Stomach (tissue), 8 donors: ENCODE measurements at regions not wholly inside any gene's neighbourhood (a gene's known extent, or its start where the extent isn't known, plus 50 kb on each side); places are given as distances from the start of the nearest gene placed in this dataset.
A peak's percentile ranks its signal among the peaks of the same experiment; 100 is the strongest.

Source experiments
- DNase-seq, 2 donors: peaks; one replicate each; pipeline versions ENCODE4 v3.0.0 to v3.0.0-alpha.2; 2013 to 2019
- H3K27ac ChIP-seq, 5 donors: fragments of 200-600 bp in 4 of 5; sonication (generic) in 4 of 5; one replicate each; pipeline ENCODE4 v1.5.1; 2013 to 2019; ENCODE audit warnings: mild to moderate bottlenecking in 1 of 5, moderate library complexity in 1 of 5
- H3K27me3 ChIP-seq, 3 donors: fragments of 200-600 bp; sonication (generic); one replicate each; pipeline ENCODE4 v1.5.1; 2017 to 2019; ENCODE audit warnings: mixed run types in 1 of 3
- H3K36me3 ChIP-seq, 4 donors: fragments of 200-600 bp; sonication (generic); 1 replicate in 3 of 4; 2 replicates in 1 of 4; pipeline ENCODE4 v1.5.1; 2016 to 2019
- H3K4me1 ChIP-seq, 4 donors: fragments of 200-600 bp; sonication (generic); one replicate each; pipeline ENCODE4 v1.5.1; 2016 to 2019
- H3K4me3 ChIP-seq, 4 donors: fragments of 200-600 bp; sonication (generic) in 3 of 4; one replicate each; pipeline ENCODE4 v1.5.1; 2016 to 2019; ENCODE audit warnings: mild to moderate bottlenecking in 1 of 4
- H3K9me3 ChIP-seq, 4 donors: fragments of 200-600 bp; sonication (generic); one replicate each; pipeline ENCODE4 v1.5.1; 2016 to 2019
- EP300 ChIP-seq: sonication (generic); formaldehyde crosslinking; IDR thresholded peaks from one replicate; pipeline ENCODE4 v1.6.1; 2017; ENCODE audit warnings: antibody characterized with exemption
- POLR2A ChIP-seq, 4 donors: fragments of 450-650 bp; IDR thresholded peaks; one replicate each; pipeline ENCODE4 v1.6.1; 2016; ENCODE audit warnings: antibody characterized with exemption in 4 of 4, control low read depth in 2 of 4, mild to moderate bottlenecking in 1 of 4, moderate library complexity in 1 of 4
- POLR2AphosphoS5 ChIP-seq, 3 donors: sonication (generic); formaldehyde crosslinking; IDR thresholded peaks; one replicate each; pipeline ENCODE4 v1.6.1; 2016; ENCODE audit warnings: antibody characterized with exemption in 3 of 3
- WGBS, 5 donors: extraction: QIAGEN DNeasy Blood & Tissue Kit in 3 of 5; methylation state at CpG; one replicate each; pipeline versions ENCODE4 v1.1.5 to v1.1.7; 2013 to 2018; 5-methylcytosine and 5-hydroxymethylcytosine counted together
- intact Hi-C: fragments of 100-400 bp; cut with DNase I; formaldehyde crosslinking; loops from one replicate; pipeline ENCODE4 v1.15.1; 2023; ENCODE audit warnings: low total_unique reads
- TF ChIP-seq, protein P1 (sequence below), 7 experiments: fragments of 450-650 bp in 4 of 7; fragments of 200-600 bp in 3 of 7; sonication (generic) in 3 of 7; IDR thresholded peaks; one replicate each; pipeline ENCODE4 v1.5.1; 2016 to 2019; ENCODE audit warnings: antibody characterized with exemption in 7 of 7, control low read depth in 2 of 7, mild to moderate bottlenecking in 1 of 7
- donor health status: healthy with polysubstance abuse.
- donor health status: Bipolar disorder and iron deficiency.
- donor health status: healthy.

DNA sequence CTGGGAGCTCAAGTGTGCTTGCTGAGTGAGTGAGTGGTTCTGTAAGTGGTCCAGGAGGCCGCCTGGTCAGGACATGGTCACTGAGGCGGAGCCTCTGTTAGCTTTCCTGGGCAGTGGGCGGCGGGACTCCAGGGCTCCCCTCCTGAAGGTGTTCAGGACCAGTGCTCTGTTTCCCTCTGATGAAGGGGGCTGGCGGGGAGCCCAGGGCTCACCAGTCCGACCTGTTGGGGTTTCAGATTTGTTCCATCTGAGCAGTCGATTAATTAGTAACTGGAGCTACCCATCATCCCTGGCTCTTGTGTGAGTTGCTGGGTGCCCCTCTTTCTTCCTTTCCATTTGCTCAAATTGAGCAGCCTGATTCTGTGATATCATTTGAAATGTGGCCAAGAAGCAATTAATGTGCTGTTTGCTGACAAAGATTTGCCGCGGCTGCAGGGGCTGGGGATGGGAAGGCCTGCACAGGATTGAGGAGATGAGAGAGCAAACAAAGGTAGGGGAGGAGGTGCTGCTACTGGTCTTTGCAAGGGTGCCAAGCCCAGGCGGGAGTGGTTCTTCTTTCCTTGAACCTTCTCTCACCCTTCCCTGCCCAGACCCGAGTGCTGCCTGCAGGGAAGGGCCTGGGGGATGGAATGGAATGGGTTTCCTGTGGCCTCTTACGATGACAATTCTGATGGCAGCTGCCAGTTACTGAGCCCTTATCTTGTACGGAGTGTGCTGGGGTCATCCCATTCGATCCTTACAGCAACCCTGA lies 92.8 kb upstream of the PITX1 start:
- WGBS, 5 donors, result 27 to 51% (median 46%) methylated on average over 14 of the region's 14 CpGs
- Histone ChIP-seq H3K27ac (peak overlapping the region in 3 of 5 donors; percentile 27 to 68 (median 58)), H3K9me3 (no peaks in the 10 kb centered on the region), H3K4me3 (no peak overlapping the region), H3K36me3 (no peaks in the 10 kb centered on the region), H3K27me3 (no peaks in the 10 kb centered on the region), H3K4me1 (peaks cover 14 to 34% (median 22%) of the 10 kb centered on the region in 4 donors)
- intact Hi-C loops, result no loop called here
- TF ChIP-seq POLR2A (IDR thresholded peaks at IDR 0.05), result no peak
- TF ChIP-seq POLR2AphosphoS5 (IDR thresholded peaks at IDR 0.05), result no peak
- TF ChIP-seq, protein P1, sequence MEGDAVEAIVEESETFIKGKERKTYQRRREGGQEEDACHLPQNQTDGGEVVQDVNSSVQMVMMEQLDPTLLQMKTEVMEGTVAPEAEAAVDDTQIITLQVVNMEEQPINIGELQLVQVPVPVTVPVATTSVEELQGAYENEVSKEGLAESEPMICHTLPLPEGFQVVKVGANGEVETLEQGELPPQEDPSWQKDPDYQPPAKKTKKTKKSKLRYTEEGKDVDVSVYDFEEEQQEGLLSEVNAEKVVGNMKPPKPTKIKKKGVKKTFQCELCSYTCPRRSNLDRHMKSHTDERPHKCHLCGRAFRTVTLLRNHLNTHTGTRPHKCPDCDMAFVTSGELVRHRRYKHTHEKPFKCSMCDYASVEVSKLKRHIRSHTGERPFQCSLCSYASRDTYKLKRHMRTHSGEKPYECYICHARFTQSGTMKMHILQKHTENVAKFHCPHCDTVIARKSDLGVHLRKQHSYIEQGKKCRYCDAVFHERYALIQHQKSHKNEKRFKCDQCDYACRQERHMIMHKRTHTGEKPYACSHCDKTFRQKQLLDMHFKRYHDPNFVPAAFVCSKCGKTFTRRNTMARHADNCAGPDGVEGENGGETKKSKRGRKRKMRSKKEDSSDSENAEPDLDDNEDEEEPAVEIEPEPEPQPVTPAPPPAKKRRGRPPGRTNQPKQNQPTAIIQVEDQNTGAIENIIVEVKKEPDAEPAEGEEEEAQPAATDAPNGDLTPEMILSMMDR (IDR thresholded peaks at IDR 0.05), result no peak
- DNase-seq, result peak; percentile 38 to 68

DNA sequence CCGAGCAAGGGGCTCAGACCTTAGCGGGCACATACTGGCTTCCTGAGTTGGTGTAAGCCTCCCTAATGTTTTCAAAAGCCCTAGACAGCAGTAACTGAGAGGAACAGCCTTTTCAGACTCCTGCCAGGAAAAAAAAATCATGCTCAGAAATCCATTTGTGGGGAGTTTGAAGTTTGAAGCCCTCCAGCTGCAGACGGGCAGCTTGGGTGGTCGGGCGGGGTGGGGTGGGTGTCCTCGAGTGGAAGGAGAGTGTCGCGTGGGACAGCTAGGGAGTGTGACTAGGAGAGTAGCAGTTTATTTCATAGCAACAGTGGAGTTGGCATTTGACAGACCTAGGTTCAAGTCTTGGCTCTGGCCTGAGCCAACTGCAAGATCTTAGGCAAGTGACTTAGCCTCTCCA lies 90.7 kb upstream of the PITX1 start:
- WGBS, 5 donors, result 69 to 87% (median 76%) methylated on average over 8 of the region's 8 CpGs
- H3K4me1 ChIP-seq, result peaks cover 14 to 34% (median 22%) of the 10 kb centered on the region in 4 donors
- TF ChIP-seq, protein P1 (IDR thresholded peaks at IDR 0.05), result no peak
- TF ChIP-seq POLR2AphosphoS5 (IDR thresholded peaks at IDR 0.05) (no peak), POLR2A (IDR thresholded peaks at IDR 0.05) (no peak), EP300 (no peak)
- no peaks in the 10 kb centered on the region for H3K27me3 ChIP-seq
- no peaks in the 10 kb centered on the region for H3K9me3 ChIP-seq
- no peak overlapping the region for H3K27ac ChIP-seq
- peak in 1 of 2 donors; percentile 44 for DNase-seq
- no peaks in the 10 kb centered on the region for H3K36me3 ChIP-seq
- no peak overlapping the region for H3K4me3 ChIP-seq
- intact Hi-C loops, result no loop called here

DNA sequence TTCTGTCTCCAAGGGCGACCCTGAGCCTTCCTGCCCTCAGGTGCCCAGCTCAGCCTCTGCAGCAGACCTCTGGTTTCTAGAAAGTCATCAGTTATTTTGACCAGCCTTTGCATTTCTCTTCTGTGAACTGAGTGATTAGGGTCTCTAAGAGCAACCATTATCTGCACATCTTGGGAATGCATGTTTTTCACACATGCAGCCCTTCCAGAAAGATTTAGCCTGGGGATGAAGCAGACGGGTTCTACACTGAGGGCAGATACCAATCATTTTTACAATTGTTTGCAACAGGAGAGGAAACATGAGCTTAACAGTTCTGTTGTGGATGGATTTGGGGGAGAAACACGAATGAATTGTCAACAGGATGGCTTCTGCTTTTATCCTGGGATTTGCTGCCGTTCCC lies 90.1 kb upstream of the PITX1 start:
- H3K4me1 ChIP-seq, result peaks cover 14 to 34% (median 20%) of the 10 kb centered on the region in 4 donors
- H3K9me3 ChIP-seq, result no peaks in the 10 kb centered on the region
- intact Hi-C loops, result no loop called here
- TF ChIP-seq POLR2AphosphoS5 (IDR thresholded peaks at IDR 0.05) (no peak), EP300 (no peak), POLR2A (IDR thresholded peaks at IDR 0.05) (no peak)
- TF ChIP-seq, protein P1 (IDR thresholded peaks at IDR 0.05), result no peak
- no peak overlapping the region for H3K27ac ChIP-seq
- 45 to 63% (median 59%) methylated on average over 4 of the region's 4 CpGs for WGBS, 5 donors
- no peaks in the 10 kb centered on the region for H3K27me3 ChIP-seq
- no peaks in the 10 kb centered on the region for H3K36me3 ChIP-seq
- no peak overlapping the region for H3K4me3 ChIP-seq
- DNase-seq, result no peak

DNA sequence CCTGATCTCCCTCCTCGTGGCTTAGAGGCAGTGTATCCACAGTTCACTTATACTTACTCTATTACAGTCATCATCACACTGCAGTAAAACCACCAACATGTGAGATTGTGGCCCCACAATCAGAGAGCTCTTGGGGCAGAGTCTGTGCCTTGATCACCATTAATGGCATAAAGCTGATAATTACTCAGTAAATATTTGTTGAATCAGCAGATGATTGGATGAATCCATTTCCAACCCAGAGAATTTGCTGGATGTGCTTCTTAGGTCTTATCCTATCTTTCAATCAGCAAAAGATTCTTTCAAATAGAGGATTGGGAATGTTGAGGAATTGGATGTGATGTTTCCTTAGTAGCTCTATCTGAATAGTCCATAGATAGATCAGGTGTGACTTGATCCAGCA lies 88.8 kb upstream of the PITX1 start:
- no peaks in the 10 kb centered on the region for H3K36me3 ChIP-seq
- intact Hi-C loops, result no loop called here
- no peak overlapping the region for H3K27ac ChIP-seq
- no peak overlapping the region for H3K4me3 ChIP-seq
- no peaks in the 10 kb centered on the region for H3K27me3 ChIP-seq
- peaks cover 11 to 28% (median 16%) of the 10 kb centered on the region in 4 donors for H3K4me1 ChIP-seq
- no peaks in the 10 kb centered on the region for H3K9me3 ChIP-seq
- 36 to 84% (median 67%) methylated on average over 1 of the region's 1 CpG for WGBS, 5 donors
- TF ChIP-seq POLR2A (IDR thresholded peaks at IDR 0.05) (no peak), EP300 (no peak), POLR2AphosphoS5 (IDR thresholded peaks at IDR 0.05) (no peak)
- TF ChIP-seq, protein P1 (IDR thresholded peaks at IDR 0.05), result no peak
- no peak for DNase-seq
